Heart right ventricle (tissue), 16 donors: ENCODE measurements at regions not wholly inside any gene's neighbourhood (a gene's known extent, or its start where the extent isn't known, plus 50 kb on each side); places are given as distances from the start of the nearest gene placed in this dataset.

Experiments
- ATAC-seq, 8 donors: fragments of 200-7000 bp; cut with Tn5 transposase; one replicate each; pipeline ENCODE4 v1.9.1; 2020; ENCODE audit warnings: mild to moderate bottlenecking in 8 of 8, moderate library complexity in 8 of 8, moderate number of reproducible peaks in 1 of 8
- DNase-seq, 2 donors: peaks; one replicate each; pipeline ENCODE4 v3.0.0-alpha.2; 2020
- H3K27ac ChIP-seq, 10 donors: fragments of 200-600 bp; sonication (generic) in 2 of 10; one replicate each; pipeline versions ENCODE4 v1.5.0 to v1.8.0; 2020 to 2022; ENCODE audit warnings: mild to moderate bottlenecking in 3 of 10
- H3K27me3 ChIP-seq, 7 donors: fragments of 200-600 bp; one replicate each; pipeline ENCODE4 v1.8.0; 2021 to 2022; ENCODE audit warnings: mild to moderate bottlenecking in 2 of 7
- H3K36me3 ChIP-seq, 9 donors: fragments of 200-600 bp; sonication (generic) in 1 of 9; one replicate each; pipeline versions ENCODE4 v1.5.0 to v1.8.0; 2020 to 2022; ENCODE audit warnings: mild to moderate bottlenecking in 2 of 9
- H3K4me1 ChIP-seq, 9 donors: fragments of 200-600 bp; sonication (generic) in 1 of 9; one replicate each; pipeline versions ENCODE4 v1.5.0 to v1.8.0; 2020 to 2022; ENCODE audit warnings: mild to moderate bottlenecking in 4 of 9
- H3K4me3 ChIP-seq, 10 donors: fragments of 200-600 bp; sonication (generic) in 2 of 10; one replicate each; pipeline versions ENCODE4 v1.5.0 to v1.8.0; 2020 to 2022; ENCODE audit warnings: mild to moderate bottlenecking in 7 of 10, moderate library complexity in 2 of 10
- H3K9me3 ChIP-seq, 11 donors: fragments of 200-600 bp in 10 of 11; sonication (generic) in 2 of 11; one replicate each; pipeline versions ENCODE4 v1.5.0 to v1.8.0; 2013 to 2022; ENCODE audit warnings: mild to moderate bottlenecking in 2 of 11, control low read depth in 1 of 11, moderate library complexity in 1 of 11
- CTCF ChIP-seq, 9 donors: fragments of 200-600 bp; sonication (generic) in 2 of 9; IDR thresholded peaks; one replicate each; pipeline versions ENCODE4 v1.5.0 to v1.8.0; 2021 to 2022; ENCODE audit warnings: antibody characterized with exemption in 9 of 9, mild to moderate bottlenecking in 5 of 9, moderate library complexity in 1 of 9
- WGBS, 2 donors: extraction: QIAGEN DNeasy Blood & Tissue Kit; methylation state at CpG; one replicate each; pipeline ENCODE4 v1.1.7; 2013; ENCODE audit warnings: inconsistent platforms in 1 of 2; 5-methylcytosine and 5-hydroxymethylcytosine counted together
- intact Hi-C, 10 donors: fragments of 100-400 bp; cut with DNase I; formaldehyde crosslinking; loops; one replicate each; pipeline versions ENCODE4 v1.11.1 to v1.14.2; 2022
- donor health status: Arrhythmogenic right ventricular cardiomyopathy.
- donor health status: ischemic (EF 13 %, LVEDD 7.1; RV severe dilation, severe dysfunction).
- donor health status: healthy with polysubstance abuse.
- donor health status: DM: no; HTN: yes; CAD: no.
- donor health status: DM: no; HTN: no; CAD: no.
- donor health status: ischemic (EF 25% LVEDD 6.9; RV normal size, moderate dysfunction).
- donor health status: ischemic (EF 25% LVEDD 5.7; RV mildly dilated, moderate dysfunction).
- donor health status: healthy.
- donor health status: DM: yes; HTN: yes; CAD: no.
- donor health status: Ischemic cardiomyopathy.
- donor health status: ischemic (EF 35%, LVEDD 5.7; RV mildly dilated, moderate dysfunction).
- donor health status: nonischemic (EF 11% LVEDD 7.7; RV severe dilation, severe dysfunction).
- donor health status: DM: yes; HTN: yes; CAD: no.
- donor health status: PGD.
- donor health status: ischemic (EF 29% LVEDD 5.4; RV normal size, mild dysfunction).
- donor health status: nonischemic (EF 23%, LVEDD 6.1; RV moderate dilation, normal function).

DNA sequence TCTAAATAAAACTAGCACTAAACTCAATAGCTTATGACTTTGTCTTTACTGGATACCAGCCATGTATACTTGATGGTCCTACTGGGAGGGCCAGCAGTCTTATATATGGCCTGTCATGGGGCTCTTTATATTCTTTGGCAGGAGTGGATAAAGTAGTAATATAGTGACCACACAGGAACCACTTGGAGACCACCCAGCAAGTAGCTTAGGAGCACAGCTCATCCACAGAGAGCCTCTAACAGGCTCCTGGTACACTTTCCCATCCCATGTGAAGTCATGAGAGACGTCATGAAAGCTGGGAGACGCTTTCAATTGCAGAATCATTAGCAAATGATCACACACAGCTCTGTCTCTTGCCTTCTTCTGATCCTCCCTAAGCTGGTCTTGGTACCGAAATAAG, 360.9 kb upstream of the ACVR2A start:
- no peak for DNase-seq
- Histone ChIP-seq H3K27me3 (peaks cover 0 to 5% (median 0%) of the 10 kb centered on the region in 7 donors), H3K27ac (no peak overlapping the region), H3K4me3 (no peak overlapping the region), H3K9me3 (no peaks in the 10 kb centered on the region), H3K36me3 (no peaks in the 10 kb centered on the region), H3K4me1 (peaks cover 0 to 30% (median 8%) of the 10 kb centered on the region in 9 donors)
- intact Hi-C loops: no loop called here
- no peak for ATAC-seq
- TF ChIP-seq CTCF (IDR thresholded peaks at IDR 0.05): no peak
- WGBS, 2 donors: 58 to 59% methylated on average over 3 of the region's 3 CpGs

DNA sequence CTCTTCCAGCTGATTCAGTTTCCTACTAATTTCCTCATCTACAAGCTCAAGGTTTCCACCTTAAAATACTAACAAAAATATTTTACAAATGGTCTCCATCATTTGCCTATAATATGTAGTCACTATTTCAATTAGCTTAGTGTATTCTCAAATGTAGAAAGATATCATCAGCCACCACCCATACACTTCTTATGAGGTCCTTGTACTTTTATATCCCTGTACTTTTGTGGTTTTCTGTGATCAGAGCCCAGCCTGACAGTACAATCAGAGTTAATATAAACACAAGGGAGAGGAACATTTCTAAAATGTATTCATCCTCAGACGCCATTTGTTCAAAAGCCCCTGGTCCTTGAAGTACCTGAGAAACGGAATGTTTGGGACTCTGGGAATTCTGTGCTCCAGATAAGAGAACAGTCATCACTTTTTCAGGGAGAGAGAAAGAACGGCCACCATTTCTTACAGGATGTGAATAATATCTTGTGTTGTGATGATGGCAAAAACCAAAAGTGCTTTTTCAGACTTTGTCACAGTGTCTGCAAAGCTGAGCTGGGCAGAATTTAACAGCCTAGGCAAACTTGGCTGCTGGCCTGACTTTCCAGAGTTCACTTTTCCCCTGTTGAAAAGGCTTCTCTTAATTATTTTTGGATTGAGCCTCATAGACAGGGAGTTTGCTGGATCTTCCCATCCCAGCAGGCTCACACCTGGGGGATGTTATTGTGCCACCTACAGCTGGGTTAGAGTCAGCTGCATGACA, 361.7 kb upstream of the ACVR2A start:
- H3K9me3 ChIP-seq: no peaks in the 10 kb centered on the region

DNA sequence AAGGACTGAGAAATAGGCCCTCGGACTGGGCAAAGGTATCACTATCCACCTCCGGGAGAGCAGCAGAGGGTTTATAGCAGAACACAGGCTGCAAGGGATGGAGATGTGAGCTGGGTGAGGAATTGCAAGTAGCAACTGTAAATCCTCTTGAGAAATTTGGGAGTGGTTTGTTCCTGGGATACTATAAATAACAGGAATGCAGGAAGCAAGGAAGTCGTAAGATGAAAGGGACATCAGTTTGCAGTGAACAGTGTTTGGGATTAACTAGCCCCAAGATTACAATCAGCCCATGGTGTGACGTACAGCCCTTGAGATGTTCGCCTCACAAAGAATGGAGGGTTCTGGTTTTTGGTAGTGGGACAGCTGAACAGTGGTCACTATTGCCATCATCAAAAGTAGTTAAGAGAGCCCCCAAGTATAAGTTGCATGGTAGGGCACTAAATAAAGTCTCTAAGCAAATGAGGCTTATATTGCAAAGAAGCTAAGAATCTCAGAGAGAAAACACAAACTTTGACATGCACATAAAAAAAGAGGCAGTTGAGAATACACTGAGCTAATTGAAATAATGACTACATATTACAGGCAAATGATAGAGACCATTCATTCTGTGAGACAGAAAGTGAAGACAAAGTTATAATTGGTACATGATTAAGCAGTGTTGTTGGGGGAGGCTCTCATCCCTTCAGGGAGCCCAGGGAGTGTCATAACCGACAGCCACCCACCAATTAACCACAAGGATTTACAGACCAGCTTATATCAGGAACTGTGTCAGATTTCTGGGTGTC, 362.5 kb upstream of the ACVR2A start:
- no peak overlapping the region for H3K4me3 ChIP-seq
- 35 to 36% methylated on average over 6 of the region's 6 CpGs for WGBS, 2 donors
- H3K27ac ChIP-seq: peak overlapping the region in 3 of 10 donors; percentile 0 to 37 (median 20)
- H3K4me1 ChIP-seq: peaks cover 0 to 30% (median 8%) of the 10 kb centered on the region in 9 donors
- ATAC-seq: peak in 3 of 8 donors; percentile 31 to 54 (median 35)
- no peak for DNase-seq
- intact Hi-C loops: no loop called here
- no peaks in the 10 kb centered on the region for H3K36me3 ChIP-seq
- H3K9me3 ChIP-seq: no peaks in the 10 kb centered on the region
- no peak for TF ChIP-seq CTCF (IDR thresholded peaks at IDR 0.05)
- peaks cover 0 to 5% (median 0%) of the 10 kb centered on the region in 7 donors for H3K27me3 ChIP-seq

More for the DNA sequence above, 361.7 kb upstream of the ACVR2A start:
- H3K4me3 ChIP-seq: no peak overlapping the region
- 26 to 39% methylated on average over 3 of the region's 3 CpGs for WGBS, 2 donors
- TF ChIP-seq CTCF (IDR thresholded peaks at IDR 0.05): no peak
- H3K27ac ChIP-seq: peak overlapping the region in 3 of 10 donors; percentile 0 to 37 (median 20)
- intact Hi-C loops: no loop called here
- H3K36me3 ChIP-seq: no peaks in the 10 kb centered on the region
- ATAC-seq (no peak), DNase-seq (no peak)
- peaks cover 0 to 5% (median 0%) of the 10 kb centered on the region in 7 donors for H3K27me3 ChIP-seq
- H3K4me1 ChIP-seq: peaks cover 0 to 30% (median 8%) of the 10 kb centered on the region in 9 donors

GRCh38 chr2:147479358-147479757, 365.5 kb upstream of the ACVR2A start:
- H3K36me3 ChIP-seq: no peaks in the 10 kb centered on the region
- H3K27ac ChIP-seq: no peak overlapping the region
- intact Hi-C loops: no loop called here
- TF ChIP-seq CTCF (IDR thresholded peaks at IDR 0.05): no peak
- 93 to 95% methylated on average over 4 of the region's 4 CpGs for WGBS, 2 donors
- H3K4me1 ChIP-seq: peaks cover 0 to 25% (median 8%) of the 10 kb centered on the region in 9 donors
- H3K9me3 ChIP-seq: no peaks in the 10 kb centered on the region
- no peak for ATAC-seq
- no peak overlapping the region for H3K4me3 ChIP-seq
- no peak for DNase-seq
- H3K27me3 ChIP-seq: peaks cover 0 to 5% (median 0%) of the 10 kb centered on the region in 7 donors
